ENCODE measurements at regions not wholly inside any gene's neighbourhood (a gene's known extent, or its start where the extent isn't known, plus 50 kb on each side); places are given as distances from the start of the nearest gene placed in this dataset.

DNA sequence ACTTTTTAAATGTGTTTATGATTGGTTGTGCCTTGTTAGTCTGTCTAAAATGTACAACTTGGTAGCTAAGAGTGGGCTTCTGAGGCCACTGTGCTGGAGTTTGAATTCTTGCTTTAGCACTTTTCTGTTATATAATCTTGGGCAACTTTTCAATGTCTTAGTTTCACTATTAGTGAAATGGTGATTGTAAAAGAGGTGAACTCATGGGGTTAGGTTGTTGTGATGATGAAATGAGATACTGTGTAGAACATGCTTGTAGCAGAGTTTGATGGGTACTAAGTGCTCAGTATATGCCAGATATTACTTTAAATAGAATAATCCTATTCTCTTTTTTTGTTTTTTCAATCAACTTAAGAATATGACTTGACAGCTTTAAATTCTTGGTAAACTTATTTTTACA lies 624.7 kb downstream of the CD109 start:
- TF ChIP-seq POLR2AphosphoS5 (IDR thresholded peaks at IDR 0.05) = no peak
- TF ChIP-seq, protein P1, sequence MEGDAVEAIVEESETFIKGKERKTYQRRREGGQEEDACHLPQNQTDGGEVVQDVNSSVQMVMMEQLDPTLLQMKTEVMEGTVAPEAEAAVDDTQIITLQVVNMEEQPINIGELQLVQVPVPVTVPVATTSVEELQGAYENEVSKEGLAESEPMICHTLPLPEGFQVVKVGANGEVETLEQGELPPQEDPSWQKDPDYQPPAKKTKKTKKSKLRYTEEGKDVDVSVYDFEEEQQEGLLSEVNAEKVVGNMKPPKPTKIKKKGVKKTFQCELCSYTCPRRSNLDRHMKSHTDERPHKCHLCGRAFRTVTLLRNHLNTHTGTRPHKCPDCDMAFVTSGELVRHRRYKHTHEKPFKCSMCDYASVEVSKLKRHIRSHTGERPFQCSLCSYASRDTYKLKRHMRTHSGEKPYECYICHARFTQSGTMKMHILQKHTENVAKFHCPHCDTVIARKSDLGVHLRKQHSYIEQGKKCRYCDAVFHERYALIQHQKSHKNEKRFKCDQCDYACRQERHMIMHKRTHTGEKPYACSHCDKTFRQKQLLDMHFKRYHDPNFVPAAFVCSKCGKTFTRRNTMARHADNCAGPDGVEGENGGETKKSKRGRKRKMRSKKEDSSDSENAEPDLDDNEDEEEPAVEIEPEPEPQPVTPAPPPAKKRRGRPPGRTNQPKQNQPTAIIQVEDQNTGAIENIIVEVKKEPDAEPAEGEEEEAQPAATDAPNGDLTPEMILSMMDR (IDR thresholded peaks at IDR 0.05 in 8 of 11, conservative IDR thresholded peaks at IDR 0.05 in 3 of 11) = no peak
- no peak for TF ChIP-seq POLR2A (IDR thresholded peaks at IDR 0.05)
